AG09309 (cell line): ENCODE measurements at regions not wholly inside any gene's neighbourhood (a gene's known extent, or its start where the extent isn't known, plus 50 kb on each side); places are given as distances from the start of the nearest gene placed in this dataset.

Experiments used
- DNase-seq: peaks from one replicate; pipeline ENCODE4 v3.0.0-alpha.2; 2010; ENCODE audit warnings: low read depth
- H3K4me3 ChIP-seq: 2 replicates; pipeline ENCODE4 v1.5.1; 2011; ENCODE audit warnings: mild to moderate bottlenecking, low read depth, low read length, moderate library complexity; ENCODE audit not compliant: control insufficient read depth
- CTCF ChIP-seq: IDR thresholded peaks from 2 replicates; pipeline ENCODE4 v1.5.1; 2011; ENCODE audit warnings: mild to moderate bottlenecking, low read depth, low read length, inconsistent platforms; ENCODE audit not compliant: insufficient read depth, control insufficient read depth; ENCODE audit errors: missing control alignments

GRCh38 chr3:103927896-103928295 lies 1438.8 kb upstream of the ALCAM start:
- DNase-seq = no peak
- no peak overlapping the region for H3K4me3 ChIP-seq
- TF ChIP-seq CTCF = no peak

DNA sequence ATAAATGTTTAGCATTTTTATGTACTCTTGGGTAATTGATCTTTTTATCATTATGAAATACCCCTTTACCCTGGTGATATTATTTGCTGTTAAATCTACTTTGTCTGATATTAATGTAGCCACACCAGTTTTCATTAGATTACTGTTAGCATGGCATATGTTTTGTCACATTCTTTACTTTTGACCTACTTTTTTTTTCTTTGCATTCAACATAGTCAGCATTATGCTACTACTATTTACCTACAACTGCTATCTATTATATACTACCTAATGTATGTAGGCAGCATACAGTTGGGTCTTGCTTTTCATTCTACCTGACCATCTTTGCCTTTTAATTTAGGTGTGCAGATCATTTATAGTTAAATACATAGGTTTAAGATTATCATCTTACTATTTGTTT lies 1429.6 kb upstream of the ALCAM start:
- TF ChIP-seq CTCF = no peak
- no peak overlapping the region for H3K4me3 ChIP-seq
- no peak for DNase-seq

DNA sequence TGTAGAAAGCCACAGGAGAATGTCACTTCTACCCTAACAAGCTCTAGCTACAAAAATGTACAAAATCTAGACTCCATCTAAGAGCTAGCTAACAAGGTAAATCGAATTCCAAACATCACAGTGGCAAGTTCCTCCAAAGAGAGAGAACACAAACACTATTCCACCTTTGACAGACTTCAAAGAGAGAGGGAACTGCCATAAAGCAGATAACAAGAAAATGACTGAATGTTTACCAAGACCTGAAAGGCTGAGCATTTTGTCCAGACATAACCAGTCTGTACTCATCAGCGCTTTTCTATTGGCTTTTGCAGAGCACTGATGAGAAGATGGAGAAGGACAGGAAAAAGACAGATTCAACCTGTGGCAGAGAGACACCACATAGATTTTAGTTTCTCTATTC lies 1419.6 kb upstream of the ALCAM start:
- no peak overlapping the region for H3K4me3 ChIP-seq
- no peak for DNase-seq
- no peak for TF ChIP-seq CTCF

- DNase-seq = no peak
- no peak for TF ChIP-seq CTCF
- H3K4me3 ChIP-seq = no peak overlapping the region
Measured at GRCh38 chr3:103949693-103950092, 1417.0 kb upstream of the ALCAM start.

DNA sequence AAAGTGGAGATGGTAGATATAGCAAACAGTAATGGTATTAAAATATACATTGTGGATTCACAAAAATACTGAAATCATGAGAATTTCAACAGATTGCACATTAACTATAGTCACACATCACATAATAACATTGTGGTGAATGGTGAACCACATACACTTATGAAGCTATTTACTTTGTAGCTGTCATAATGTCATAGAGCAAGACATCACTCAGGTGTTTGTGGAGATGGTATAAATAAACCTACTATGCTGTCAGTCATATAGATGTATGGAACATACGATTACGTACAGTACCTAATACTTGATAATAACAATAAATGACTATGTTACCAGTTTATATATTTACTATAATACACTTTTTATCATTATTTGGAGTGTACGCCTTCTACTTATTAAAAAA lies 1416.0 kb upstream of the ALCAM start:
- DNase-seq = no peak
- no peak overlapping the region for H3K4me3 ChIP-seq
- no peak for TF ChIP-seq CTCF

GRCh38 chr3:103953796-103954195 lies 1412.9 kb upstream of the ALCAM start:
- TF ChIP-seq CTCF = no peak
- no peak for DNase-seq
- H3K4me3 ChIP-seq = no peak overlapping the region

- TF ChIP-seq CTCF = no peak
- DNase-seq = no peak
- no peak overlapping the region for H3K4me3 ChIP-seq
Measured at GRCh38 chr3:103960819-103961218, 1405.9 kb upstream of the ALCAM start.
